GM03348 (cell line): ENCODE measurements at regions not wholly inside any gene's neighbourhood (a gene's known extent, or its start where the extent isn't known, plus 50 kb on each side); places are given as distances from the start of the nearest gene placed in this dataset.
A peak's percentile ranks its signal among the peaks of the same experiment; 100 is the strongest.
"Not testable (repeated sequence)": the region's sequence is repeated elsewhere in the genome, so short reads cannot be mapped to it uniquely, and the experiment has no call there.

Experiments
- DNase-seq: peaks from one replicate; pipeline ENCODE4 v3.0.0; 2012; ENCODE audit warnings: low spot score

- DNase-seq, result not testable (repeated sequence)
Observed at GRCh38 chr10:47166808-47167581, 133.0 kb upstream of the GDF10 start.

- no peak for DNase-seq
Observed at GRCh38 chr10:47167591-47167990, 132.4 kb upstream of the GDF10 start.

- no peak for DNase-seq
Observed at GRCh38 chr10:47169581-47169980, 130.4 kb upstream of the GDF10 start.

GRCh38 chr10:47173929-47174442 is 126.0 kb upstream of the GDF10 start:
- DNase-seq, result no peak

GRCh38 chr10:47175181-47176123 is 124.5 kb upstream of the GDF10 start:
- DNase-seq, result no peak

- no peak for DNase-seq
Observed at GRCh38 chr10:47176206-47176902, 123.6 kb upstream of the GDF10 start.

- peak; percentile 36 for DNase-seq
Observed at GRCh38 chr10:47176903-47177868, 122.8 kb upstream of the GDF10 start.

- no peak for DNase-seq
Observed at GRCh38 chr10:47178537-47179290, 121.3 kb upstream of the GDF10 start.

GRCh38 chr10:47179291-47179647 is 120.7 kb upstream of the GDF10 start:
- no peak for DNase-seq

- no peak for DNase-seq
Observed at GRCh38 chr10:47181052-47181849, 118.7 kb upstream of the GDF10 start.

- DNase-seq, result no peak
Observed at GRCh38 chr10:47182934-47183703, 116.9 kb upstream of the GDF10 start.

GRCh38 chr10:47183704-47184041 is 116.3 kb upstream of the GDF10 start:
- no peak for DNase-seq

- no peak for DNase-seq
Observed at GRCh38 chr10:47184273-47184672, 115.7 kb upstream of the GDF10 start.

- DNase-seq, result no peak
Observed at GRCh38 chr10:47184724-47185330, 115.2 kb upstream of the GDF10 start.

GRCh38 chr10:47186941-47187340 is 113.1 kb upstream of the GDF10 start:
- no peak for DNase-seq

- no peak for DNase-seq
Observed at GRCh38 chr10:47187592-47187991, 112.4 kb upstream of the GDF10 start.

- no peak for DNase-seq
Observed at GRCh38 chr10:47188156-47188555, 111.8 kb upstream of the GDF10 start.

GRCh38 chr10:47189802-47190201 is 110.2 kb upstream of the GDF10 start:
- DNase-seq, result no peak
